Ovary (tissue), 3 donors: ENCODE measurements at regions not wholly inside any gene's neighbourhood (a gene's known extent, or its start where the extent isn't known, plus 50 kb on each side); places are given as distances from the start of the nearest gene placed in this dataset.

Experiments used
- POLR2A ChIP-seq: fragments of 450-650 bp; IDR thresholded peaks from one replicate; pipeline ENCODE4 v1.6.1; 2017; ENCODE audit warnings: antibody characterized with exemption, mild to moderate bottlenecking, moderate library complexity
- TF ChIP-seq, protein P1 (sequence below), 3 donors: fragments of 450-650 bp in 2 of 3; fragments of 200-600 bp in 1 of 3; IDR thresholded peaks; one replicate each; pipeline versions ENCODE4 v1.5.1 to v1.8.0; 2016 to 2022; ENCODE audit warnings: antibody characterized with exemption in 3 of 3, mild to moderate bottlenecking in 1 of 3
- donor health status: DM: no; HTN: no; CAD: no.

DNA sequence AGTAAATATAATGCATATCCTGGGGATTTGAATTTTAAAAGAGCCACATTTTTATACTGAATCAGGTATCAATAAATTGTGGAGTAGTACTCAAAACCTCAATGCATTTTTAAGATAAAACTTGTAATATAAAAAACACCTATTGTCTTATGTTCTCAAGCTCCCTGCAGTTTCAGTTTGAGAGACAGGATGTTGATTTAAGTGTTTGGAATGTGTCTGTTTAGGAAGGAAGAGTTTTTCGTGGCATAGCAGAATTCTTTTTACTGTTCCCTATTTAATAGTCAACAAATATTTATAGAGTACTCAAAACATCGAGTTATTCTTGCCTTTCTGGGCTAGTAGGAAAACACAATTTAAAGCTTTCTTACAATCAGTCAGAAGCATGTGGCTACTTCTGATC is 146.1 kb upstream of the BCHE start:
- TF ChIP-seq, protein P1, sequence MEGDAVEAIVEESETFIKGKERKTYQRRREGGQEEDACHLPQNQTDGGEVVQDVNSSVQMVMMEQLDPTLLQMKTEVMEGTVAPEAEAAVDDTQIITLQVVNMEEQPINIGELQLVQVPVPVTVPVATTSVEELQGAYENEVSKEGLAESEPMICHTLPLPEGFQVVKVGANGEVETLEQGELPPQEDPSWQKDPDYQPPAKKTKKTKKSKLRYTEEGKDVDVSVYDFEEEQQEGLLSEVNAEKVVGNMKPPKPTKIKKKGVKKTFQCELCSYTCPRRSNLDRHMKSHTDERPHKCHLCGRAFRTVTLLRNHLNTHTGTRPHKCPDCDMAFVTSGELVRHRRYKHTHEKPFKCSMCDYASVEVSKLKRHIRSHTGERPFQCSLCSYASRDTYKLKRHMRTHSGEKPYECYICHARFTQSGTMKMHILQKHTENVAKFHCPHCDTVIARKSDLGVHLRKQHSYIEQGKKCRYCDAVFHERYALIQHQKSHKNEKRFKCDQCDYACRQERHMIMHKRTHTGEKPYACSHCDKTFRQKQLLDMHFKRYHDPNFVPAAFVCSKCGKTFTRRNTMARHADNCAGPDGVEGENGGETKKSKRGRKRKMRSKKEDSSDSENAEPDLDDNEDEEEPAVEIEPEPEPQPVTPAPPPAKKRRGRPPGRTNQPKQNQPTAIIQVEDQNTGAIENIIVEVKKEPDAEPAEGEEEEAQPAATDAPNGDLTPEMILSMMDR (IDR thresholded peaks at IDR 0.05): no peak
- TF ChIP-seq POLR2A: no peak
